Effector memory CD8-positive, alpha-beta T cell (primary cell): ENCODE measurements at regions not wholly inside any gene's neighbourhood (a gene's known extent, or its start where the extent isn't known, plus 50 kb on each side); places are given as distances from the start of the nearest gene placed in this dataset.
"Not testable (repeated sequence)": the region's sequence is repeated elsewhere in the genome, so short reads cannot be mapped to it uniquely, and the experiment has no call there.

Experiments used
- ATAC-seq: fragments of 150-1000 bp; cut with Tn5 transposase; replicated peaks from 2 replicates; pipeline ENCODE4 v1.10.0; 2021; ENCODE audit warnings: mild to moderate bottlenecking, moderate library complexity
- DNase-seq, 3 experiments: peaks; one replicate each; pipeline ENCODE4 v3.0.0; 2021
- H3K27ac Mint-ChIP-seq, 2 donors: one replicate each; pipeline ENCODE4 v1.8.0; 2022; ENCODE audit warnings: mild to moderate bottlenecking in 2 of 2, mixed read lengths in 2 of 2, moderate library complexity in 2 of 2
- H3K27me3 Mint-ChIP-seq, 2 donors: one replicate each; pipeline ENCODE4 v1.8.0; 2022; ENCODE audit warnings: mixed read lengths in 2 of 2
- H3K36me3 Mint-ChIP-seq: one replicate; pipeline ENCODE4 v1.8.0; 2022; ENCODE audit warnings: mild to moderate bottlenecking, moderate library complexity, mixed read lengths; ENCODE audit not compliant: insufficient read depth
- H3K4me1 Mint-ChIP-seq, 2 donors: one replicate each; pipeline ENCODE4 v1.8.0; 2022; ENCODE audit warnings: low read depth in 2 of 2, mixed read lengths in 2 of 2
- H3K4me3 Mint-ChIP-seq, 2 donors: one replicate each; pipeline ENCODE4 v1.8.0; 2022; ENCODE audit warnings: mild to moderate bottlenecking in 2 of 2, mixed read lengths in 2 of 2, moderate library complexity in 2 of 2
- H3K9me3 Mint-ChIP-seq, 2 donors: one replicate each; pipeline ENCODE4 v1.8.0; 2022; ENCODE audit warnings: mixed read lengths in 2 of 2

- no peaks in the 10 kb centered on the region for H3K27me3 Mint-ChIP-seq
- H3K4me3 Mint-ChIP-seq, result no peak overlapping the region
- DNase-seq (no peak), ATAC-seq (no peak)
- H3K4me1 Mint-ChIP-seq, result no peaks in the 10 kb centered on the region
- H3K9me3 Mint-ChIP-seq, result peaks cover 0 to 12% of the 10 kb centered on the region in 2 donors
- H3K27ac Mint-ChIP-seq, result no peak overlapping the region
- H3K36me3 Mint-ChIP-seq, result no peaks in the 10 kb centered on the region
These were observed 51.8 kb downstream of the POM121L12 start for GRCh38 chr7:53087274-53087673.

- Mint-ChIP-seq H3K27me3 (no peaks in the 10 kb centered on the region), H3K36me3 (peaks cover 4% of the 10 kb centered on the region), H3K4me3 (no peak overlapping the region), H3K27ac (no peak overlapping the region), H3K9me3 (peaks cover 9 to 17% of the 10 kb centered on the region in 2 donors), H3K4me1 (no peaks in the 10 kb centered on the region)
- DNase-seq, result no peak
- ATAC-seq, result no peak
These were observed 58.8 kb downstream of the POM121L12 start for GRCh38 chr7:53094191-53094590.

- Mint-ChIP-seq H3K36me3 (peaks cover 4% of the 10 kb centered on the region), H3K9me3 (peaks cover 9 to 17% of the 10 kb centered on the region in 2 donors), H3K27ac (no peak overlapping the region), H3K4me3 (no peak overlapping the region), H3K27me3 (no peaks in the 10 kb centered on the region), H3K4me1 (no peaks in the 10 kb centered on the region)
- no peak for ATAC-seq
- no peak for DNase-seq
These were observed 59.4 kb downstream of the POM121L12 start for GRCh38 chr7:53094827-53095226.

- H3K4me1 Mint-ChIP-seq, result no peaks in the 10 kb centered on the region
- no peaks in the 10 kb centered on the region for H3K27me3 Mint-ChIP-seq
- ATAC-seq (no peak), DNase-seq (no peak)
- no peak overlapping the region for H3K4me3 Mint-ChIP-seq
- H3K36me3 Mint-ChIP-seq, result peaks cover 4% of the 10 kb centered on the region
- peaks cover 9 to 20% of the 10 kb centered on the region in 2 donors for H3K9me3 Mint-ChIP-seq
- no peak overlapping the region for H3K27ac Mint-ChIP-seq
These were observed 60.5 kb downstream of the POM121L12 start for GRCh38 chr7:53095731-53096501.

GRCh38 chr7:53100091-53100490 lies 64.7 kb downstream of the POM121L12 start:
- H3K36me3 Mint-ChIP-seq, result peaks cover 4% of the 10 kb centered on the region
- no peaks in the 10 kb centered on the region for H3K4me1 Mint-ChIP-seq
- DNase-seq, result no peak
- H3K27ac Mint-ChIP-seq, result no peak overlapping the region
- no peak for ATAC-seq
- H3K4me3 Mint-ChIP-seq, result no peak overlapping the region
- no peaks in the 10 kb centered on the region for H3K27me3 Mint-ChIP-seq
- peaks cover 0 to 8% of the 10 kb centered on the region in 2 donors for H3K9me3 Mint-ChIP-seq

- DNase-seq (no peak), ATAC-seq (no peak)
- Mint-ChIP-seq H3K27me3 (no peaks in the 10 kb centered on the region), H3K9me3 (peaks cover 0 to 8% of the 10 kb centered on the region in 2 donors), H3K4me1 (no peaks in the 10 kb centered on the region), H3K36me3 (peaks cover 4% of the 10 kb centered on the region), H3K4me3 (no peak overlapping the region), H3K27ac (no peak overlapping the region)
These were observed 65.6 kb downstream of the POM121L12 start for GRCh38 chr7:53101026-53101425.

GRCh38 chr7:53110425-53110824 lies 75.0 kb downstream of the POM121L12 start:
- Mint-ChIP-seq H3K27ac (no peak overlapping the region), H3K36me3 (no peaks in the 10 kb centered on the region), H3K4me1 (no peaks in the 10 kb centered on the region), H3K4me3 (no peak overlapping the region), H3K9me3 (peaks cover 0 to 6% of the 10 kb centered on the region in 2 donors), H3K27me3 (no peaks in the 10 kb centered on the region)
- no peak for ATAC-seq
- DNase-seq, result no peak

- no peak overlapping the region for H3K27ac Mint-ChIP-seq
- no peaks in the 10 kb centered on the region for H3K27me3 Mint-ChIP-seq
- no peak for DNase-seq
- no peaks in the 10 kb centered on the region for H3K4me1 Mint-ChIP-seq
- H3K4me3 Mint-ChIP-seq, result no peak overlapping the region
- peaks cover 0 to 6% of the 10 kb centered on the region in 2 donors for H3K9me3 Mint-ChIP-seq
- no peaks in the 10 kb centered on the region for H3K36me3 Mint-ChIP-seq
- no peak for ATAC-seq
These were observed 75.6 kb downstream of the POM121L12 start for GRCh38 chr7:53111031-53111430.

- ATAC-seq, result no peak
- Mint-ChIP-seq H3K4me1 (no peaks in the 10 kb centered on the region), H3K9me3 (peaks cover 7 to 10% of the 10 kb centered on the region in 2 donors), H3K27ac (no peak overlapping the region), H3K4me3 (no peak overlapping the region), H3K27me3 (no peaks in the 10 kb centered on the region), H3K36me3 (no peaks in the 10 kb centered on the region)
- no peak for DNase-seq
These were observed 78.0 kb downstream of the POM121L12 start for GRCh38 chr7:53113424-53113823.

- Mint-ChIP-seq H3K4me3 (no peak overlapping the region), H3K27ac (no peak overlapping the region), H3K27me3 (no peaks in the 10 kb centered on the region), H3K36me3 (no peaks in the 10 kb centered on the region), H3K4me1 (no peaks in the 10 kb centered on the region), H3K9me3 (peaks cover 13 to 14% of the 10 kb centered on the region in 2 donors)
- DNase-seq, result no peak
- ATAC-seq, result no peak
These were observed 84.1 kb downstream of the POM121L12 start for GRCh38 chr7:53119514-53119941.

GRCh38 chr7:53121374-53121773 lies 85.9 kb downstream of the POM121L12 start:
- Mint-ChIP-seq H3K9me3 (peaks cover 13 to 14% of the 10 kb centered on the region in 2 donors), H3K27me3 (no peaks in the 10 kb centered on the region), H3K4me3 (no peak overlapping the region), H3K4me1 (no peaks in the 10 kb centered on the region), H3K36me3 (no peaks in the 10 kb centered on the region), H3K27ac (no peak overlapping the region)
- no peak for ATAC-seq
- DNase-seq, result no peak

- H3K27ac Mint-ChIP-seq, result no peak overlapping the region
- H3K27me3 Mint-ChIP-seq, result no peaks in the 10 kb centered on the region
- H3K9me3 Mint-ChIP-seq, result peaks cover 9 to 13% of the 10 kb centered on the region in 2 donors
- no peaks in the 10 kb centered on the region for H3K4me1 Mint-ChIP-seq
- ATAC-seq (no peak), DNase-seq (no peak)
- H3K36me3 Mint-ChIP-seq, result no peaks in the 10 kb centered on the region
- no peak overlapping the region for H3K4me3 Mint-ChIP-seq
These were observed 96.3 kb downstream of the POM121L12 start for GRCh38 chr7:53131697-53132096.

GRCh38 chr7:53151496-53151895 lies 116.1 kb downstream of the POM121L12 start:
- Mint-ChIP-seq H3K9me3 (peaks cover 6 to 10% of the 10 kb centered on the region in 2 donors), H3K36me3 (no peaks in the 10 kb centered on the region), H3K4me1 (no peaks in the 10 kb centered on the region), H3K4me3 (no peak overlapping the region), H3K27me3 (no peaks in the 10 kb centered on the region), H3K27ac (no peak overlapping the region)
- no peak for DNase-seq
- no peak for ATAC-seq

GRCh38 chr7:53187184-53187583 lies 151.8 kb downstream of the POM121L12 start:
- not testable (repeated sequence) for H3K27ac Mint-ChIP-seq, H3K36me3 Mint-ChIP-seq, ATAC-seq, H3K27me3 Mint-ChIP-seq, H3K4me3 Mint-ChIP-seq, H3K4me1 Mint-ChIP-seq, DNase-seq
- H3K9me3 Mint-ChIP-seq, result peaks cover 0 to 13% of the 10 kb centered on the region in 2 donors
